ENCODE measurements at regions not wholly inside any gene's neighbourhood (a gene's known extent, or its start where the extent isn't known, plus 50 kb on each side); places are given as distances from the start of the nearest gene placed in this dataset.

GRCh38 chr6:56372406-56372995, 125.1 kb upstream of the COL21A1 start:
- ATAC-seq (replicated peaks in 6 of 8), result no peak
- Histone ChIP-seq H3K4me3 (no peak overlapping the region), H3K27ac (no peak overlapping the region), H3K4me1 (replicated peaks in 1 of 2) (peaks cover 6 to 19% of the 10 kb centered on the region in 2 donors)
- in situ Hi-C loops (cut with MboI; ENCODE audit: low pct_unique_long_range_greater_than_20kb in 2 of 9, low sequenced_read_pairs in 9 of 9, unreplicated experiment in 9 of 9), result loop anchor here in 8 of 9 experiments (25.0 kb wide), 5 partner anchors 90 to 490 kb away; no protein-coding TSS in a partner anchor
- 62 to 100% (median 93%) methylated on average over 1 to 3 of the region's 3 CpGs; no CpG with 5 or more reads in 1 of the 10 experiments for WGBS, 10 experiments

- H3K4me1 ChIP-seq (replicated peaks in 1 of 2), result peaks cover 25 to 35% of the 10 kb centered on the region in 2 donors
- in situ Hi-C loops (cut with MboI; ENCODE audit: low pct_unique_long_range_greater_than_20kb in 2 of 9, low sequenced_read_pairs in 9 of 9, unreplicated experiment in 9 of 9), result loop anchor here in 8 of 9 experiments (25.0 kb wide), 5 partner anchors 92 to 492 kb away; no protein-coding TSS in a partner anchor
- WGBS, 10 experiments, result 0 to 92% (median 62%) methylated on average over 1 to 2 of the region's 2 CpGs; no CpG with 5 or more reads in 1 of the 10 experiments
- peak in 7 of 8 experiments; percentile 35 to 80 (median 56) for ATAC-seq (replicated peaks in 6 of 8)
- H3K27ac ChIP-seq, result no peak overlapping the region
- no peak overlapping the region for H3K4me3 ChIP-seq
Observed at GRCh38 chr6:56370561-56371211, 123.3 kb upstream of the COL21A1 start.

GRCh38 chr6:56370127-56370540, 122.8 kb upstream of the COL21A1 start:
- H3K4me3 ChIP-seq, result no peak overlapping the region
- no peak overlapping the region for H3K27ac ChIP-seq
- 4 to 80% (median 50%) methylated on average over 2 to 10 of the region's 10 CpGs; no CpG with 5 or more reads in 2 of the 10 experiments for WGBS, 10 experiments
- ATAC-seq (replicated peaks in 6 of 8), result peak in 7 of 8 experiments; percentile 14 to 85 (median 64)
- peaks cover 30 to 37% of the 10 kb centered on the region in 2 donors for H3K4me1 ChIP-seq (replicated peaks in 1 of 2)
- in situ Hi-C loops (cut with MboI; ENCODE audit: low pct_unique_long_range_greater_than_20kb in 2 of 9, low sequenced_read_pairs in 9 of 9, unreplicated experiment in 9 of 9), result loop anchor here in 8 of 9 experiments (25.0 kb wide), 5 partner anchors 92 to 492 kb away; no protein-coding TSS in a partner anchor

DNA sequence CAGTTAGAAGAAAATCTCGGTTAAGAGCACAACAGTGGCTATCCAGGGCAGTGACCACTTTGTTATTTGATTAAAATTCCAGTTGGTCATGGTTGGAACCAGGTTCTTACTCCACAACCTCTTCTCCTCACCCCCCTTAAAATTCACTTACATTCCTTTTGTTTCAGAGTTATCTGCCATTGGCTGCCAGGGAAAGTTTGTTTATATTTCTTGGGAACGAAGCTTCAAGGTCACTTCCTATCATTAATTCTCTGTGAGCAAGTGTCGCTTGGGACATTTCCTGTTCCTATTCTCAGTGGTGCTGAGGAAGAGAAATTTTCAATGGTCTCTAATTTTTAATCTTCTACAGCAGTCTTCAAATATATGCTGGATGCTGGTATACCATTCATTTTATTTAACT, 121.1 kb upstream of the COL21A1 start:
- 60 to 100% (median 90%) methylated on average over 1 to 3 of the region's 3 CpGs for WGBS, 10 experiments

GRCh38 chr6:56366141-56366852, 118.9 kb upstream of the COL21A1 start:
- 18 to 100% (median 67%) methylated on average over 2 to 6 of the region's 6 CpGs for WGBS, 10 experiments
- H3K4me3 ChIP-seq, result no peak overlapping the region
- no peak overlapping the region for H3K27ac ChIP-seq
- peak in 5 of 8 experiments; percentile 44 to 89 (median 74) for ATAC-seq (replicated peaks in 6 of 8)
- in situ Hi-C loops (cut with MboI; ENCODE audit: low pct_unique_long_range_greater_than_20kb in 2 of 9, low sequenced_read_pairs in 9 of 9, unreplicated experiment in 9 of 9), result loop anchor here in 8 of 9 experiments (25.0 kb wide), 5 partner anchors 96 to 496 kb away; no protein-coding TSS in a partner anchor
- H3K4me1 ChIP-seq (replicated peaks in 1 of 2), result peaks cover 40 to 45% of the 10 kb centered on the region in 2 donors

More for the DNA sequence above, 121.1 kb upstream of the COL21A1 start:
- no peak for ATAC-seq (replicated peaks in 6 of 8)
- H3K4me3 ChIP-seq, result no peak overlapping the region
- H3K27ac ChIP-seq, result no peak overlapping the region
- H3K4me1 ChIP-seq (replicated peaks in 1 of 2), result peaks cover 45 to 47% of the 10 kb centered on the region in 2 donors
- in situ Hi-C loops (cut with MboI; ENCODE audit: low pct_unique_long_range_greater_than_20kb in 2 of 9, low sequenced_read_pairs in 9 of 9, unreplicated experiment in 9 of 9), result loop anchor here in 8 of 9 experiments (25.0 kb wide), 5 partner anchors 94 to 494 kb away; no protein-coding TSS in a partner anchor

DNA sequence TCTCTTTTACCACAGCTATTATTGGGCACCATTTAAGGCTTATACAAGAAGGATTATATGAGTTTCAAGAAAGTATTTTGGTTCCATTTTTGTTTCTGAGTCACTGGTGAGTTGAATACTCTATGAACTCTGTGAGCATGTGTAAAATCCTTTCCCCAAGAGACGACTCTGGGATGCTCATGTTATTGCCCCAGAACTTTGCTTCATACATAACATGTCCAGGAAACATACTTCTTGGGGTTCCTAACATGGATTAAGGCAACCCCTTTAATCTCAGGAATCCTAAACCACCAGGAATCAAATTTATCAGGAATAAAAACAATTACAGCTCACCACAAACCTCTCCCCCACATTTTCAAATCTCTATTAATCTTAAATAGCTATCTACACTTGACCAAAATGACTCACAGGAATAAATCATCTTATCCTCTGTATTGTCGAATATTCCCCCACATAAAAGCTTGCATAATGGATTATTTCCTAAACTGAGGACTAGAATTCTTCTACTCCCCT, 117.5 kb upstream of the COL21A1 start:
- in situ Hi-C loops (cut with MboI; ENCODE audit: low pct_unique_long_range_greater_than_20kb in 2 of 9, low sequenced_read_pairs in 9 of 9, unreplicated experiment in 9 of 9), result loop anchor here in 8 of 9 experiments (25.0 kb wide), 5 partner anchors 97 to 497 kb away; no protein-coding TSS in a partner anchor
- 0 to 75% (median 41%) methylated on average over 1 to 2 of the region's 2 CpGs for WGBS, 10 experiments
- ATAC-seq (replicated peaks in 6 of 8), result peak in 5 of 8 experiments; percentile 5 to 42 (median 15)
- H3K4me3 ChIP-seq, result no peak overlapping the region
- H3K27ac ChIP-seq, result no peak overlapping the region
- H3K4me1 ChIP-seq (replicated peaks in 1 of 2), result peaks cover 28 to 41% of the 10 kb centered on the region in 2 donors

GRCh38 chr6:56364431-56364826, 117.0 kb upstream of the COL21A1 start:
- in situ Hi-C loops (cut with MboI; ENCODE audit: low pct_unique_long_range_greater_than_20kb in 2 of 9, low sequenced_read_pairs in 9 of 9, unreplicated experiment in 9 of 9), result loop anchor here in 8 of 9 experiments (25.0 kb wide), 5 partner anchors 98 to 498 kb away; no protein-coding TSS in a partner anchor
- Histone ChIP-seq H3K4me3 (no peak overlapping the region), H3K27ac (no peak overlapping the region)

GRCh38 chr6:56363796-56364430, 116.5 kb upstream of the COL21A1 start:
- WGBS, 10 experiments, result 57 to 94% (median 69%) methylated on average over 2 to 5 of the region's 5 CpGs; no CpG with 5 or more reads in 3 of the 10 experiments
- Histone ChIP-seq H3K4me3 (no peak overlapping the region), H3K27ac (no peak overlapping the region), H3K4me1 (replicated peaks in 1 of 2) (peaks cover 28 to 41% of the 10 kb centered on the region in 2 donors)
- ATAC-seq (replicated peaks in 6 of 8), result peak in 3 of 8 experiments; percentile 30 to 77 (median 58)
- in situ Hi-C loops (cut with MboI; ENCODE audit: low pct_unique_long_range_greater_than_20kb in 2 of 9, low sequenced_read_pairs in 9 of 9, unreplicated experiment in 9 of 9), result loop anchor here in 8 of 9 experiments (25.0 kb wide), 5 partner anchors 98 to 498 kb away; no protein-coding TSS in a partner anchor

More at GRCh38 chr6:56364431-56364826, 117.0 kb upstream of the COL21A1 start:
- peaks cover 28 to 41% of the 10 kb centered on the region in 2 donors for H3K4me1 ChIP-seq (replicated peaks in 1 of 2)
- peak in 3 of 8 experiments; percentile 29 to 76 (median 70) for ATAC-seq (replicated peaks in 6 of 8)

- 79 to 100% (median 96%) methylated on average over 1 to 4 of the region's 4 CpGs; no CpG with 5 or more reads in 1 of the 10 experiments for WGBS, 10 experiments
- Histone ChIP-seq H3K4me3 (no peak overlapping the region), H3K4me1 (replicated peaks in 1 of 2) (peaks cover 21 to 31% of the 10 kb centered on the region in 2 donors), H3K27ac (no peak overlapping the region)
- in situ Hi-C loops (cut with MboI; ENCODE audit: low pct_unique_long_range_greater_than_20kb in 2 of 9, low sequenced_read_pairs in 9 of 9, unreplicated experiment in 9 of 9), result loop anchor here in 8 of 9 experiments (25.0 kb wide), 5 partner anchors 100 to 500 kb away; no protein-coding TSS in a partner anchor
- ATAC-seq (replicated peaks in 6 of 8), result no peak
Observed at GRCh38 chr6:56361812-56362211, 114.4 kb upstream of the COL21A1 start.

GRCh38 chr6:56359201-56359899, 112.0 kb upstream of the COL21A1 start:
- Histone ChIP-seq H3K4me1 (replicated peaks in 1 of 2) (peaks cover 3 to 7% of the 10 kb centered on the region in 2 donors), H3K4me3 (no peak overlapping the region), H3K27ac (no peak overlapping the region)
- in situ Hi-C loops (cut with MboI; ENCODE audit: low pct_unique_long_range_greater_than_20kb in 2 of 9, low sequenced_read_pairs in 9 of 9, unreplicated experiment in 9 of 9), result loop anchor here (10.0 to 25.0 kb wide), 6 partner anchors 103 to 503 kb away; no protein-coding TSS in a partner anchor
- 11 to 86% (median 32%) methylated on average over 1 to 9 of the region's 9 CpGs for WGBS, 10 experiments
- ATAC-seq (replicated peaks in 6 of 8), result peak; percentile 60 to 90 (median 80)

GRCh38 chr6:56357616-56358373, 110.4 kb upstream of the COL21A1 start:
- no peak for ATAC-seq (replicated peaks in 6 of 8)
- 24 to 100% (median 74%) methylated on average over 1 to 6 of the region's 6 CpGs for WGBS, 10 experiments
- H3K27ac ChIP-seq, result no peak overlapping the region
- no peak overlapping the region for H3K4me3 ChIP-seq
- in situ Hi-C loops (cut with MboI; ENCODE audit: low pct_unique_long_range_greater_than_20kb in 2 of 9, low sequenced_read_pairs in 9 of 9, unreplicated experiment in 9 of 9), result loop anchor here (10.0 to 25.0 kb wide), 6 partner anchors 105 to 505 kb away; no protein-coding TSS in a partner anchor
- no peaks in the 10 kb centered on the region for H3K4me1 ChIP-seq (replicated peaks in 1 of 2)

All from motor neuron (in vitro differentiated cells).